ENCODE measurements at regions not wholly inside any gene's neighbourhood (a gene's known extent, or its start where the extent isn't known, plus 50 kb on each side); places are given as distances from the start of the nearest gene placed in this dataset.

DNA sequence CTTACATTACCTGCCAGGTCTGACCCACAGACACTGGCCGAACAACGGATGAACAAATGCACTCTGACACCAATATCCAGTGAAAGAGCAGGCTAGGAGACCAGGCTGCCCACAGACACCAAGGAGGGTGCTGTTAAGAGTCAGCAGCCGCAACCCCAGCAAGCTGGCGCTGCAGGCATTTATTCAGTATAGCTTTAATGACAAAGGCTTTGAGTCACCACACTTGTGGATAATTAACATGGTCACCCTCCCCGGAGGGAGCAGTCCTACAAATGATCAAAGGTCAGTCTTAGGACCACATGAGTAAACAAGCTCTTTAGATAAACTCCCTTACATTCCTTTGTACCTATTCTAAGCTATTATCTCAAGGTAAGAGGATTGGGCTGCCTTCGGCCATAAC lies 368.5 kb upstream of the GRID2 start:
- no peak for DNase-seq (ENCODE audit: low read depth)
- Histone ChIP-seq H3K27me3 (ENCODE audit: control insufficient read depth, insufficient read depth, low read length) (no peaks in the 10 kb centered on the region), H3K36me3 (ENCODE audit: control insufficient read depth, insufficient read depth, low read length) (no peaks in the 10 kb centered on the region), H3K4me3 (ENCODE audit: low read depth, low read length) (no peak overlapping the region)
- TF ChIP-seq, protein P1, sequence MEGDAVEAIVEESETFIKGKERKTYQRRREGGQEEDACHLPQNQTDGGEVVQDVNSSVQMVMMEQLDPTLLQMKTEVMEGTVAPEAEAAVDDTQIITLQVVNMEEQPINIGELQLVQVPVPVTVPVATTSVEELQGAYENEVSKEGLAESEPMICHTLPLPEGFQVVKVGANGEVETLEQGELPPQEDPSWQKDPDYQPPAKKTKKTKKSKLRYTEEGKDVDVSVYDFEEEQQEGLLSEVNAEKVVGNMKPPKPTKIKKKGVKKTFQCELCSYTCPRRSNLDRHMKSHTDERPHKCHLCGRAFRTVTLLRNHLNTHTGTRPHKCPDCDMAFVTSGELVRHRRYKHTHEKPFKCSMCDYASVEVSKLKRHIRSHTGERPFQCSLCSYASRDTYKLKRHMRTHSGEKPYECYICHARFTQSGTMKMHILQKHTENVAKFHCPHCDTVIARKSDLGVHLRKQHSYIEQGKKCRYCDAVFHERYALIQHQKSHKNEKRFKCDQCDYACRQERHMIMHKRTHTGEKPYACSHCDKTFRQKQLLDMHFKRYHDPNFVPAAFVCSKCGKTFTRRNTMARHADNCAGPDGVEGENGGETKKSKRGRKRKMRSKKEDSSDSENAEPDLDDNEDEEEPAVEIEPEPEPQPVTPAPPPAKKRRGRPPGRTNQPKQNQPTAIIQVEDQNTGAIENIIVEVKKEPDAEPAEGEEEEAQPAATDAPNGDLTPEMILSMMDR (IDR thresholded peaks at IDR 0.05; ENCODE audit: insufficient read depth, low read length, poor library complexity, severe bottlenecking): no peak

- no peaks in the 10 kb centered on the region for H3K36me3 ChIP-seq (ENCODE audit: control insufficient read depth, insufficient read depth, low read length)
- DNase-seq (ENCODE audit: low read depth): no peak
- no peak overlapping the region for H3K4me3 ChIP-seq (ENCODE audit: low read depth, low read length)
- TF ChIP-seq, protein P1 (IDR thresholded peaks at IDR 0.05; ENCODE audit: insufficient read depth, low read length, poor library complexity, severe bottlenecking): no peak
- no peaks in the 10 kb centered on the region for H3K27me3 ChIP-seq (ENCODE audit: control insufficient read depth, insufficient read depth, low read length)
These were observed 367.5 kb upstream of the GRID2 start for GRCh38 chr4:91936311-91936710.

- Histone ChIP-seq H3K4me3 (ENCODE audit: low read depth, low read length) (no peak overlapping the region), H3K27me3 (ENCODE audit: control insufficient read depth, insufficient read depth, low read length) (no peaks in the 10 kb centered on the region), H3K36me3 (ENCODE audit: control insufficient read depth, insufficient read depth, low read length) (no peaks in the 10 kb centered on the region)
- TF ChIP-seq, protein P1 (IDR thresholded peaks at IDR 0.05; ENCODE audit: insufficient read depth, low read length, poor library complexity, severe bottlenecking): no peak
- DNase-seq (ENCODE audit: low read depth): no peak
These were observed 345.8 kb upstream of the GRID2 start for GRCh38 chr4:91957963-91958362.

GRCh38 chr4:91958596-91958995 lies 345.2 kb upstream of the GRID2 start:
- TF ChIP-seq, protein P1 (IDR thresholded peaks at IDR 0.05; ENCODE audit: insufficient read depth, low read length, poor library complexity, severe bottlenecking): no peak
- Histone ChIP-seq H3K36me3 (ENCODE audit: control insufficient read depth, insufficient read depth, low read length) (no peaks in the 10 kb centered on the region), H3K27me3 (ENCODE audit: control insufficient read depth, insufficient read depth, low read length) (no peaks in the 10 kb centered on the region), H3K4me3 (ENCODE audit: low read depth, low read length) (no peak overlapping the region)
- no peak for DNase-seq (ENCODE audit: low read depth)

GRCh38 chr4:91961504-91961903 lies 342.3 kb upstream of the GRID2 start:
- TF ChIP-seq, protein P1 (IDR thresholded peaks at IDR 0.05; ENCODE audit: insufficient read depth, low read length, poor library complexity, severe bottlenecking): no peak
- no peak overlapping the region for H3K4me3 ChIP-seq (ENCODE audit: low read depth, low read length)
- no peak for DNase-seq (ENCODE audit: low read depth)
- H3K36me3 ChIP-seq (ENCODE audit: control insufficient read depth, insufficient read depth, low read length): no peaks in the 10 kb centered on the region
- H3K27me3 ChIP-seq (ENCODE audit: control insufficient read depth, insufficient read depth, low read length): no peaks in the 10 kb centered on the region

GRCh38 chr4:91963486-91963885 lies 340.3 kb upstream of the GRID2 start:
- Histone ChIP-seq H3K4me3 (ENCODE audit: low read depth, low read length) (no peak overlapping the region), H3K27me3 (ENCODE audit: control insufficient read depth, insufficient read depth, low read length) (no peaks in the 10 kb centered on the region), H3K36me3 (ENCODE audit: control insufficient read depth, insufficient read depth, low read length) (no peaks in the 10 kb centered on the region)
- peak; percentile 1 for DNase-seq (ENCODE audit: low read depth)
- TF ChIP-seq, protein P1 (IDR thresholded peaks at IDR 0.05; ENCODE audit: insufficient read depth, low read length, poor library complexity, severe bottlenecking): no peak

Measured in kidney epithelial cell (primary cell).